Dermis blood vessel endothelial cell (primary cell): ENCODE measurements at regions not wholly inside any gene's neighbourhood (a gene's known extent, or its start where the extent isn't known, plus 50 kb on each side); places are given as distances from the start of the nearest gene placed in this dataset.
"Not testable (repeated sequence)": the region's sequence is repeated elsewhere in the genome, so short reads cannot be mapped to it uniquely, and the experiment has no call there.

ENCODE experiments used
- DNase-seq: peaks from one replicate; pipeline ENCODE4 v3.0.0; 2010

DNA sequence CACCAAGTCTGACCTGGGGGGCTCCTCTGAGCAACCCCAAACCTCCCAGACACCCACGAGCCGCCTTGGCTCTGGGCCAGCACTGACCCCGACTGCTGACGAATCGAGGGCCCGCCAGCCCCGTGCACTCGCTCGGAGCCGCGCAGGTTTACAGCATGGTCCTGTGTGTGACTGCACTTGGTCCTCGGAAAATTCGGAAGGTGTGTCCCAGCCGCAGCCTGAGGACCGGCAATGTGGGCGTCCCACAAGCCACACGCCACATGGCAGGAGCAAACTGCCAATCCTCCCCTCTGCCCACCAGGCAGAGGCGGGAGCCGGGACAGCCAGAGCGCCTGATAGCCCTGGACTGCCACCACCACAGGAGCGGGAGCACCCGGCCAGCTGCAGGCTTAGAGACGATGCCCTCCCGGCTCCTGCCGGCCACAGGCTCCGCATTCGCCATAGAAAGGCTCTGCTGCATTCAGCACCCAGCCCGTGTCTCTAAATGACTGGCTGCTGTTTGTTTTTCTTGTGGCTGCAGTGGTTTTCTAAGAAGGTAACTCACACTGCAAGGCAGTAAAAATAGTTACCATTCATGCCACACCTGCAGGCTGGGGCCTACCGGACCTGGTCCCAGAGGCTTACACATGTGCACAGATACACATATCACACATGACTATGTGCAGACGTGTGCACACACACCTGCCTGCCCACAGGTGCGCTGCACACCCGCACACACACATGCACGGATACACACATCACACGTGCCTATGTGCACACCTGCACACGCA is 5415.3 kb upstream of the TPTE start:
- not testable (repeated sequence) for DNase-seq

DNA sequence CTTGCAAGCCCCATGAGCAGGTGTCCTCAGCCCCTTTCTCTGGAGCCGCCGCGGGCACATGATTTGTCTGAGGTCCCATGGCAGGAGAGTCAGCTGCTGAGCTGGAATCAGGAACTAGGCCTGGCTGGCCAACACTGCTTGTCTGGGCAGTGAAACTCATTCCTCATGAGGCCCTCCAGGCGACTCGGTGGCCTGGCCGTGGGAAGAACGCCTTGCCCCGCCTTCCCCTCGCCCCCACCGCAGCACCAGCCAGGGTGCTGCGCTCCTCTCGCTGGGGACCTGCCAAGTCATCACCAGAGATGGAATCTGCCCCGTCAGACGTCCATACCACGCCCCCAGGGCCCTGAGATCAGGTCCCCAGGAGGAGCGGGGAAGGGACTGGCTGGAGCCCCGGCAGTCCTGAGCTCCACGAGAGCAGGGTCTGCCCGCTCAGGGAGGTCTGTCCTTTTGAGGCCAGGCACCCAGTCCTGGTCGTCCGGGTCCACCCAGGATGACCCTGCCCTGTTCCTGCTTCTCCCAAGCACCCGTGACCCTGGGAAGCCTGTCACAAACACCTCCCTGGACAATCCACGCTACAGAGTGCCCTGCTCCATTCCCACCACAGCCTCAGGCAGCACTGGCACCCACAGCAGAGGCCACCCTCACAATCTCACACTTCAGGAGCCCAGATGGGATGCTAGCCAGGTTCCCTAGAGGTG is 5414.5 kb upstream of the TPTE start:
- DNase-seq = not testable (repeated sequence)

DNA sequence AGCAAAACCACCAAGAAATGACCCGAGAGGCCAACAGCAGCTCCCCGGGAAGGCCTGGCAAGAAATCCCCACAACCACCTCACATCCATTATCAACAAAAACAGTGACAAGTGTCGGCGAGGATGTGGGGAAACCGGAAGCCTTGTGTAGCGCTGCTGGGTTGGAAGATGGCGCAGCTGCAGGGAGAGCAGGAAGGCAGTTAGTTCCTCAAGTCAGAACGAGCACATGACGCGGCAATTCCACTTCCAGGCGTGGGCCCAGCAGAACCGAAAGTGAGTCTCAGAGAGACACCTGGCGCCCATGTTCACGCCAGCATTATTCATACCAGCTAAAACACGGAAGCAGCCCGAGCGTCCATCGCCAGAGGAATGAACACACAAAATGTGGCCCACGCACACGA is 5413.7 kb upstream of the TPTE start:
- not testable (repeated sequence) for DNase-seq

DNA sequence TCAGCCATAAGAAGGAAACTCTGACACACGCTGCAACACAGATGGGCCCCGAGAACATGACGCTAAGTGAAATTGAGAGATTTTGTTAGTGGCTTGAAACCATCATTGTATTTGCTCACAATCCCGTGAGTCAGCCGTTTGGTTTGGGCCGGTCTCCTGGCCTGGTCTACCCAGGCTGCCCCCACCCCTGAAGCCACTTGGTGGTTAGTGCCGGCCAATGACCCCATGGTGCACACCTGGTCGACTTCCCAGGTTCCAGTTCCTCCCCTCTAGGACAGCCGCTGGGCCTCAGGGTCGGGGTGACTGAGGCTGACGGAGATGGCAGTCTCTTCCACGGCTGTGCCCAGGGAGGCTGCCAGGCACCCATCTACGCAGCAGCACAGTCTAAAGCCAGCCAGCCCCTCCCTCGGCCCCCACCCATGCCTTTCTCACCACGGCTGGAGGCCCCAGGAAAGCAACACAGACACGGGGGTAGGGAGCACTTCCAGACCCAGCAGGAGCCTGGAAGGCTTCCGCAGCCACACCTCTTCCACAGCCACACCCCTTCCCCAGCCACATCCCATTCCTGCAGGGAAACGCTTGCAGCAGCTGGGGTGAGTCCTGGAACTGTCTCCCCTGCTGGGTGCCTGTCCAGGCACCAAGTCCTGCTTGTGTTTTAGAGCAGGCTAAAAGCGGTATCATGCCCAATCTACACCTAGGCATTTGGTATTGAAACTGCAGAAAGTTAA is 5413.2 kb upstream of the TPTE start:
- not testable (repeated sequence) for DNase-seq

DNA sequence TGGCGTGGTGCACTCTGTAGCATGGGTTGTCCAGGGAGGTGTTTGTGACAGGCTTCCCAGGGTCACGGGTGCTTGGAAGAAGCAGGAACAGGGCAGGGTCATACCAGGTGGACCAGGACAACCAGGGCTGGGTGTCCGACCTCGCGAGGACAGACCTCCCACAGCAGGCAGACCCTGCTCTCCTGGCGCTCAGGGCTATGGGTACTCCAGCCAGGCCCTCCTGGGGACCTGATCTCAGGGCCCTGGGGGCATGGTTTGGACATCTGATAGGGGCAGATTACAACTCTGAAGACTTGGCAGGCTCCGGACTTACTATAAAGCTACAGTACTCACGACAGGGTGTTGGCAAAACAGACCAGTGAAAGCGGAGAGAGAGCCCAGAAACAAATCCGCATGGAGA is 5410.2 kb upstream of the TPTE start:
- DNase-seq = not testable (repeated sequence)

DNA sequence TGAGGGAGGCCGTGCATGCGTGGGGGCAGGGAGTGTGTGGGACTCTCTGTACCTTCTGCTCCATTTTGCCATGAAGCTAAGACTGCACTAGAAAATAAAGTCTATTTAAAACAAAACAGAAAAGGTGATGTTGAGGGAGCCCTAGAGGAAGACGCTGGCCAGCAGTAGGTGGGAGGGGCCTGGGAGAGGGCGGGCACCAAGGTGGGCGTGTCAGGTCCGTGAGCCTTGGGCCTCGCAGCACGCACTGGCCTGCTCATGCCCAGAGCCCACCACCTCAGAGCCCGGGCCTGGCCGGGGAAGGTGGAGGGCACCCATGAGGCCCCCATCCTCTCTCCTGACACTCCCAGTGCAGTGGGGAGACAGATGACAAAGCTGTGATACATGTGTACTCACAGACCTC is 5408.3 kb upstream of the TPTE start:
- not testable (repeated sequence) for DNase-seq

DNA sequence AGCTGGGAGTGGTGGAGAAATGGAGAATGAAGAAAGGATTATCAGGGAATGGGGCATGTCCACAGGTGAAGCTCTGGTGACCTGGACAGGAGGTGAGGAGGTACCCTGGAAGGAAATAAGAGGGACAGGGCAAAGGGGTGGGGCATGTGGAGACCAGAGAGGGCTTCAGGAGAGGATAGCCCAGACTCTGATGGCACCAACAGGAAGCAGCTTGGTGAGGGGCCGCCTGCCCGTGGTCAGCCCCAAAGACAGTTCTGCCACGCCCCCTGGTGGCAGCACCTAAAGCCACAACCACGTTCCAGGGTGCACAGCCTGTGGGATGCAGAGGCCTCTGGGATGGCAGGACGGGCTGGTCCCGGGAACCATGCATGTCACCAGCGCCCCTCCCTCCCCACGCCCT is 5406.9 kb upstream of the TPTE start:
- not testable (repeated sequence) for DNase-seq

DNA sequence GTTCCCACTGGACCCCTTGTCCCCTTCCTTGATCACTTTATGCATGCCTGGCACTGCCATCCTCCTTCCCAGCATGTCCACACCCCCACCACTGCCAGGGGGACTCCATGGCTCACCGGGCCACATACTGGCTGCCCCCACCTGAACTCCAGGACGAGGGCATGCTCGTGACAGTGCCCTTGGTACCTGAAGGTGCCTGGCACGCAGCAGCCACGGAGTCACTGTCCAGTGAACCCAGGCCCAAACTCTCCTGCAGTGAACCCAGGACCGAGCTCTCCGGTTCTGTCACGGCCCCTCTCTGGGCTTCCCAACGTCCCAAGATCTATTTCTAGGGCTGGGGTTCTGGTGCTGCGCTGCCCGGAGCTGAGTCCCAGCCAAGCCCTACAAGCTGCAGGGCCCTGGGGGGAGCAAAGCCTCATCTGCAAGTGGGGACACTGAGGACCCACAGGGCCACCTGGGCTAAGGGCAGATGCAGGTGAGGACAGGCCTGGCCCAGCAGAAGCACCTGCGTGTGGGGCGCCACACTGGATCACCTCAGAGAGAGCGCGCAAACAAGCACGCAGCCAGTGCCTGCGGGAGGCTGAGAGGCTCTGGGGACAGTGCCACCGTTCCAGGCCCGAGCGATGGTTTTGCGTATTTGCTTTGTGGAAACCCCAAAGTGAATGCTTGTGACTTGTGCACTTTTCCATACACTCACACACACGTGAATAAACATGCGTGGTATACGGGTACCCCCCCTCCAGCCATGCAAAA is 5406.3 kb upstream of the TPTE start:
- not testable (repeated sequence) for DNase-seq

DNA sequence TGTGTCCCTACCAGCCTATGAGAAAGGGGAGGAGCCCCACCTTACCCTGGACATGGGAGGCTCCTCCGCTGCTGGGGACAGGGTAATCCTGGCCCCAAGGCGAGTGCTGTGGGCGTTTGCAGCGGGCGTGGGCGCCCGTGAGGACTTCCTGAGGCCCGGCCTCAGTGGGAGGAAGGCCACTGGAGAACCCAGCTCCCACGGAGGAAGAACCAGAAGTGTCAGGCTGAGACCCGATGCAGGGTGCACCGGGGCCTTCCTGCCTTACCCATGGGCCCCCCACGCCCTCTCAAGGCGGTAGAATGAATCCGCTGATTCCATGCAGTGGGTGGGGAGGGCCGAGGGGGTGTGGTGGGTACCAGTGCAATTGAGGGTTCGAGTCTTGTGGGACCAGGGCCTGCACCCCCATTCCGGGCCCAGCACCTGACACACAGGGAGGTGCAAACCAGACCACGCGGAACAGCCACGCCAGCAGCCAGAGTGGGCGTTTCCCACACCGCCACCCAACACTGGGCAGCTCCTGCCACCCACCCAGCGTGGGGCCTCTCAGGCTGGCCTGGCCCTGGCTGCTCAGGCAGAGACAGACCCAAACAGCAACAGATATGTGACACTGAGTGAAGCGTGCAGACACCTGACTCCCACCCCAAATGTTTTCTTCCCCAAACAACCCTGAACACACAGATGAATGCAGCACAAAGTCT is 5405.6 kb upstream of the TPTE start:
- not testable (repeated sequence) for DNase-seq

DNA sequence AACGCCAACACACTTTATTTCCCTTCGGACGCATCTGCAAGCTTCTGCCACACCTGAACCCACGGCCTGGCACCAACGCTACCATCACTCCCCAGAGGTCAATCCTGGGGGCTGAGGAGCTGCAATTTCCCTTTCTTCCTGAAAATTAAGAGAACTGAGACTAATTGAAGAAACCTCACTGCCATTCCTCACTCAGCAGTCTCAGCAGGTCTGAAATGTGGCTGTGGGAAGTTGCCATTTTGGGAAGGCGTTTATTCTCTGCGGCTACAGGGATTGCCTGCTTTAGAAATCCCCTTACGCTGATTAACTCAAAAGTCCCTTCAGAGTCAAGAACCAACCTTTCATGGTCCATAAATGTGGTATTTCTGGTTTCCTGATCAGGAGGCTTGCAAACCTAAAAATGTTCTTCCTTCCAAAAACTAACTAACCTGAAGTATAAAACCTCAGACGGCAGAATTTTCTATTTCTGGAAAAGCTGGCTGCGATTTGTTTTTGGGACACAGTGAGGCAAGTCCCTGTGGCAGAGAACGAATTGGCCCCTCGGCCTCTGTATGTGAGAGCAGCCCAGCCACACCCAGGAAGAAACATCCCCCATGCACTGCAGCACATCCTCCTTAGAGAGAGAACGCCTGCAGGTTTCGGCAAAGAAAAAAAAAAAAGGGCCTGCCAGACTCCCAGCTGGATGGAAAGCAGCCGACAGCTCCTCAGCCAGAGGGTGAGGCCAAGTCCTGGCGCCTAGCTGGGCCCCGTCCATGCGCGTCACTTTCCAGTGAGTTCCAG is 5404.8 kb upstream of the TPTE start:
- not testable (repeated sequence) for DNase-seq

DNA sequence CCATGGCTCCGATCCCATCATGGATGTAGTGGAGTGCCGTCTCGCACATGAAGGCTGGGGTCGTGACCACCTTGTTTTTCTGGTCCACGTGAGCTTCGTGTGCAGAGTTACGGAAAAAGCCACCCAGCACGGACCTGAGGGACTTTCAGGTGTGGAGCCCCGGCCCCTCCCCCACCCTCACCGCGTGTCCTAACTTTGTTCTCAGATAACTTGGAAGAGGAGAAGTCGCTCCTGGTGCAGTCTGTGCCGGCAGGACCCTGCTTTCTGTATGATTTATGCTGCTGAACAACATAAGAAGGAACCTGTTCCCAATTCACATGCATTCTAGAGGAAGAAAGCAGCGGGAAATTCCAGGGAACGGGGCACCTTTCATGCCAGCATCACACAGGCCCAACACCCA is 5404.2 kb upstream of the TPTE start:
- not testable (repeated sequence) for DNase-seq

DNA sequence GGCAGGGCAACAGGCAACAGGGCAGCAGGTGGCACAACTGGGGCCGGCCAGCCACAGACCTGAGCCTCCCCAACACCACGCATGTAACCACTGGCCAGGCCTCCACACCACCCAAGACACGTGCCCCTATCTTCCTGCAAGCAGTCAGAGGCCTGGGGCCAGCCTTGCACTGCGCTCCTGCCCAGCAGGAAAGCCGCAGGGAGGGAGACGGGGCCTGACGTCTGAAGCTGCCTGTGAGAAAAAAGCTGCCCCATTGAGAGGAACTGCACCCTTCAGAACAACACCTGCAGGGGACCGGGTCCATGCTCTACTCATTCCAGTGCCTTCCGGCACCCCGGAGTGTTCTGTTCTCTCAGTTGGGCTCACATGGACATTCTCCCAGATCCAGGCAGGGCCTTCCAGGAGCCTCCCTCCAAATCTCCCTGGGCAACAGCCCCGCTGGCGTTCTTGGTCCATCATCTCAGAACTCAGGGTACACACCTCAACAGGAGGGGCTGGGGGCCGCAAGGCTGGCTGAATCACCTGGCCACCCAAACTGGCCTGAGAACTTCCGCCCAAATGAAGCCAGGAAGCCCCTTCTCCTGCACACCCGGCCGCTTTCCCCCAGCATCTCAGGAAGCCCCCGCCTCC is 5403.6 kb upstream of the TPTE start:
- DNase-seq = not testable (repeated sequence)

DNA sequence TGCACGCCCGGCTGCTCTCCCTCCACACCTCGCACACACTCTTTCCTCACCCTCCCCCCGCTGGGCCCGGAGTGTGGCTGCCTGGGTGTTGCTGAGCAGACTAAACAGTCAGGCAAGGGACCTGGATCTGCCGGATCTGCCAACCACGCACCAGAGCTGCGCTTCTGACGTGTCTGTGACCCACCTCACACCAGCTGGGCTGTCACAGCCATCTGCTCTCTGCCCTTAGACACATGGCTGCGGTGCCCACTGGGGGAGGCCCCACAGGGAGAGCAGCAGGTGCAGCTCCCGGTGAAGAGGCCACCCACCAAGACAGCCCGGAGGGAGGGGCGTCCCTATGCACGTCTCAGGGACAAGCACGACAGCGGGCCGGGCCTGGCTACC is 5403.1 kb upstream of the TPTE start:
- not testable (repeated sequence) for DNase-seq

DNA sequence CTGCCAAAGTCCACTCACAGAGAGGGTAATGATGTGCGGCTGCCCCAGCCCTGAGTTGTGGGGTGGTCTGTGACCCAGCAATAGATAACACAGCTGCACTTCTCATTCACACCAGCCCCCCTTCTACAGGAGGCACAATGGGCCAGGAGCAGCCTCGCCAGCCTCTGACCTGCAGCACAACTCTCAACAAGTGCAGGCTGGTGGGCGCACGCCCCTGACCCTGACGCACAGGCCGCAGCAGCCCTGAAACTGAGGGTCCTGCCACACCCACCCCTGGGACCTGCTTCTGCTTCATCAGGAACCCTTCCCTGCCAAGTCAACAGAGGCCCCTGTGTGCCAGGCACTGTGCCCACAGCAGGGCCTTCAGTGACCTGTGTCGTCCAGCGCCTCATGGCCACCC is 5402.2 kb upstream of the TPTE start:
- not testable (repeated sequence) for DNase-seq

DNA sequence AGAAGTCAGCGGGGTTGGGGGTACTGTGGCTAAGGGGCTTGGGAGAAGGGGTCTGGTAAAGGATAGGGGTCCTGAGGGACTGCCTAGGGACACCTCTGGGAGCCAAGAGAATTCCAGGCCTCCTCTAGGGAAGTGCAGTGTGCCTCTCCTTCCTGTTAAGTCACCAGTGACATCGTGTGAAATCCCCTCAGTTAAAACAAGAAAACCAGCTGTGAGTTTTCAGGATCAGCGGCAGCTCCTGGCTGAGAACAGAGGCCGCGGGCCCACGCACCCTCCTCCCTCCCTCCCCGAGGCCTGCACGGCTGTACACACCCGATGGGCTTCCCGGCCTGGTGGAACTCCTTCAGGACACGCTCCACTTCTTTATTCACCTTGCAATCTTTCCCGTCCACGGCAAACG is 5400.0 kb upstream of the TPTE start:
- peak; percentile 44 for DNase-seq

DNA sequence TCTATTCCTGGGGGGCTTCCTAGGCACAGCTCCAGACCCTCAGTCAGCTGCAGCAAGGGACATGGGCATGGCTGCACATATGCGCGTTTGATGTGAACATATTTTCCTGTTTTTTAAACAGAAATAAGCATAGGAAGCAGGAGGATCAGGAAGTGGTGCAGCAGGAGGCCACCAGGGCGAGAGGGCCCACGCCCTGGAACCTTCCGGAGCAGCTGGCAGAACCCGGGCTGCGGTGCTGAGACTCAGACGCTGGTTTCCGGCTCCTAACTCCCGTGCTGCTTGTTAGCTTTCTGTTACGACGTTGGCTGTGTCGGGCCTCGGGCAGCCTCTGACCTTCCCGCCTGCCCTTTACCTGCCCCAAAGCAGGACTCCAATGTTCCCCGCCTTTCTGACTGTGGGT is 5399.5 kb upstream of the TPTE start:
- not testable (repeated sequence) for DNase-seq

DNA sequence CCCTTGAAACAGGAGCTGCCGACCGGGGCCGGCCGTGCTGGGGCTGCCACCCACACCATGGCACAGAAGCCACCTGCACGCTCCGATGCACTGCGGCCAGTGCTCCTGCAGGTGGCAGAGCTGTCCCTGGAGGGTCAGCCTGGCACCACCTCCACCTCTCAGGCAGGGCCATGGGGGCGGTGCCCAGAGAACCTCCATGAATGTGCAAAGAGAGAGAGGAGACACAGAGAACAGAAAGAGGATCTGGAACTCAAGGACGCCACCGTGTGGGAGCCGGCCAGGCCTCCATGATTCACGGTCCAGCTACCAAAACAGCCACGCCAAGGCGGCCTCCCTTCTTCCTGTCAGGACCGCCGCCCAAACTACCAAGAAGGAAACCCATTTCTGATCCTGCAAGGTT is 5397.7 kb upstream of the TPTE start:
- not testable (repeated sequence) for DNase-seq

DNA sequence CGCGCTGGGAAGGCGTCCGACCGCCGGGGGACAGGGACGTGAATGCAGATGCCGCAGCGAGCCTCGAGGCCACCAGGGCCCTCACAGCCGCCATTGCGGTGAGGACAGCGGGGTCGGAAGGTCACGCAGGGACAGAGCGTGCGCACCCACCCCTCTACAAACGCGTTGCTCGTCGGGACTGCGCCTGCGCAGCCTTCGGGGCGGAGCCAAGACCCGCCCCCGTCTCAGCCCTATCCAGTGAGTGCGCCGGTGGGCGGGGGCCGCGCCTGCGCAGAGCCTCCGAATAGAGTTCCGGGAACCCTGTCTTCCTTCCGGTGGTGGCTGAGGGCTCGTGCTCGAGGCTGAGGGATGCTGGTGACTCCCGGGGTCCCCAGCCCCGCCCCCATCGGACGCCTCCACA is 5393.1 kb upstream of the TPTE start:
- DNase-seq = peak; percentile 76

DNA sequence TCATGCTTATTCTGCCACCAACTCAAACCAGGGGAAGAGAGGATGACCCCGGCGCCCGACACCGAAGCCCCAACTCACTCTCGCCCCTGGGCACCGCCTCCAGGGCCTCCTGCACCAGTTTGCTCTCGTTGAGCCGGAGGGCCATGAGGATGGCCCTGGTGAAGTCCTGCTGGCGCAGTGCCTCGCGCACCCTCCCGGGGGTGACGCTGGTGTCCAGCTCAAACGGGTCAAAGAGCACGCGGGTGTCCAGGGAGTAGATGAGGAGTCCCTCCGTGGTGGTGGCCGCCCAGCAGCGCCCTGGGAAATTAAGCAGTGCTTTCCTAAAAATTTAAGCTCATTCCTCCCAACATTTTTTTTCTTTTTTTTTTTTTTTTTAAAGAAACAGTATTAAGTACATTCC is 5387.6 kb upstream of the TPTE start:
- DNase-seq = not testable (repeated sequence)

DNA sequence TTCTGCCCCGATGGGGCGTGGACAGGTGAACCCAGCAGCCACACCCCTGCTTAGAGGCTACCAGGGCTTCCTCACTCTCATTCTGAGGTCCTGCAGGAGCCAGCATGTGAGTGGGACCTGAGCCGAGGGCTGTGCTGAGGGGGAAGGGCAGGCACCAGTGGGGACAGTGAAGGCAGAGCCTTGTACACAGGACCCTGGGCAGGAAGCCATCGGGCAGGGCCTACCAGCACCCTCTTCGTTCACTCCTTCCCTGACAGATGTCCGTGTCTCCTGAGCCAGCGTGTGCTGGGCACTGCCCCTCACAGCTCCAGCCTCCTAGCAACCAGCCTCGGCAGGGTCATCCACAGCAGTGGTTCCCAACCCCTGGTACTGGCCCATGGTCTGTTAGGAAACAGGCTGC is 5385.0 kb upstream of the TPTE start:
- DNase-seq = not testable (repeated sequence)

DNA sequence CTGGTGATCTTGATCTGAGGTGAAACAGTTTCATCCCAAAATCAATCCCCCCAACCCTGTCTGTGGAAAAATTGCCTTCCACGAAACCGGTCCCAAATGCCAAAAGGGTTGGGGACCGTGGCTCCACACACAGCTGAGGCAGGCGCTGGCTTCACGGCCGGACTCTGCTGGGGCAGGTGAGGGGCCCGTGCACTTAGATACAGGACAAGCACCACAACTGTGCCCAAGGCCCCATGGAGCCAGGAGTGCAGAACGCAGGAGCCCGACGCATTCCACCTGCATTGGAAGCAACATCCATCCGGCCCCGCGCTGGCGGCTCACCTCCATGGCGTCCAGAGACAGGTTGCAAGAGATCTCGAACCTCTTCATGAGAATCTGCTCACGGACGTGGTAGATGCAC is 5384.4 kb upstream of the TPTE start:
- not testable (repeated sequence) for DNase-seq
